A549 (cell line): ENCODE measurements at regions not wholly inside any gene's neighbourhood (a gene's known extent, or its start where the extent isn't known, plus 50 kb on each side); places are given as distances from the start of the nearest gene placed in this dataset.

Experiments
- ATAC-seq, 2 experiments: fragments of 200-7000 bp in 1 of 2; fragments of >200 bp in 1 of 2; cut with Nextera tagmentation in 1 of 2; cut with Tn5 transposase in 1 of 2; 3 replicates each; pipeline versions ENCODE4 v1.8.0 to v1.9.1; 2018 to 2020; ENCODE audit warnings: mild to moderate bottlenecking in 1 of 2, moderate library complexity in 1 of 2
- CTCF ChIA-PET: fragments of 300-600 bp; sonication (Branson Sonifier 250); formaldehyde crosslinking; extraction: SDS; loops from one replicate; lab custom pipeline; 2021; ENCODE audit warnings: antibody characterized with exemption, inconsistent platforms; lab: Yijun Ruan, JAX
- POLR2A ChIA-PET: fragments of 350-600 bp; formaldehyde crosslinking; extraction: SDS; loops from one replicate; lab custom pipeline; 2021; ENCODE audit warnings: antibody characterized with exemption, inconsistent platforms; lab: Yijun Ruan, JAX
- DNase-seq, 2 experiments: peaks; one replicate each; pipeline versions ENCODE4 v3.0.0 to v3.0.0-alpha.2; 2011 to 2016; ENCODE audit warnings: low read depth in 1 of 2, low spot score in 1 of 2
- FAIRE-seq: peaks from 2 replicates; lab custom pipeline; 2011; peaks lifted over from hg19 to GRCh38; lab: Jason Lieb, UNC
- H3K27ac ChIP-seq, 2 experiments: fragments of >200 bp; sonication (Bioruptor Twin); formaldehyde crosslinking; 3 replicates each; pipeline ENCODE4 v1.5.1; 2016 to 2017
- H3K4me1 ChIP-seq: fragments of >200 bp; sonication (Bioruptor Twin); formaldehyde crosslinking; 3 replicates; pipeline ENCODE4 v1.6.1; 2016
- H3K4me2 ChIP-seq: fragments of >200 bp; sonication (Bioruptor Twin); formaldehyde crosslinking; 3 replicates; pipeline ENCODE4 v1.6.1; 2016
- H3K4me3 ChIP-seq: fragments of >200 bp; sonication (Bioruptor Twin); formaldehyde crosslinking; 3 replicates; pipeline ENCODE4 v1.5.1; 2016
- H3K9me3 ChIP-seq: fragments of >200 bp; sonication (Bioruptor Twin); formaldehyde crosslinking; 3 replicates; pipeline ENCODE4 v1.6.1; 2016
- ATOH8 ChIP-seq: fragments of 250-450 bp; sonication (Bioruptor Pico); IDR thresholded peaks from 2 replicates; pipeline ENCODE4 v1.5.0; 2020; ENCODE audit warnings: low read depth, mild to moderate bottlenecking, moderate library complexity
- CTCF ChIP-seq: fragments of >200 bp; sonication (Bioruptor Twin); formaldehyde crosslinking; IDR thresholded peaks from 3 replicates; pipeline ENCODE4 v1.5.1; 2016
- E2F6 ChIP-seq: IDR thresholded peaks from 2 replicates; pipeline ENCODE4 v1.6.1; 2012; ENCODE audit warnings: low read depth, borderline replicate concordance
- EHF ChIP-seq: fragments of 250-450 bp; sonication (Bioruptor Pico); IDR thresholded peaks from 2 replicates; pipeline ENCODE4 v1.5.0; 2020; ENCODE audit warnings: mild to moderate bottlenecking
- ELK1 ChIP-seq: fragments of 150-350 bp; IDR thresholded peaks from 2 replicates; pipeline ENCODE4 v1.6.1; 2014; ENCODE audit warnings: low read depth, mild to moderate bottlenecking, low read length
- ESRRA ChIP-seq: fragments of 150-350 bp; IDR thresholded peaks from 2 replicates; pipeline ENCODE4 v1.6.1; 2014; ENCODE audit warnings: mild to moderate bottlenecking, low read length, borderline replicate concordance
- FOSB ChIP-seq: fragments of 250-450 bp; sonication (Bioruptor Pico); IDR thresholded peaks from 2 replicates; pipeline ENCODE4 v1.5.0; 2020; ENCODE audit warnings: mild to moderate bottlenecking, moderate library complexity
- GATA3 ChIP-seq: IDR thresholded peaks from 2 replicates; pipeline ENCODE4 v1.6.1; 2012; ENCODE audit warnings: borderline replicate concordance
- HES2 ChIP-seq: fragments of >200 bp; sonication (Bioruptor Twin); formaldehyde crosslinking; IDR thresholded peaks from 2 replicates; pipeline ENCODE4 v1.6.1; 2016
- HMGXB4 ChIP-seq: fragments of 250-450 bp; sonication (Bioruptor Pico); IDR thresholded peaks from 2 replicates; pipeline ENCODE4 v1.5.0; 2021; ENCODE audit warnings: mild to moderate bottlenecking, moderate library complexity, borderline replicate concordance
- HOXA7 ChIP-seq: fragments of 250-450 bp; sonication (Bioruptor Pico); IDR thresholded peaks from 2 replicates; pipeline ENCODE4 v1.5.0; 2020; ENCODE audit warnings: mild to moderate bottlenecking, moderate library complexity
- HOXB13 ChIP-seq: fragments of 250-450 bp; sonication (Bioruptor Pico); IDR thresholded peaks from 2 replicates; pipeline ENCODE4 v1.5.0; 2020; ENCODE audit warnings: low read depth, mild to moderate bottlenecking, moderate library complexity
- KDM1A ChIP-seq: fragments of 200-600 bp; sonication (generic); IDR thresholded peaks from 2 replicates; pipeline ENCODE4 v1.6.1; 2016; ENCODE audit warnings: low read depth, mild to moderate bottlenecking
- MAZ ChIP-seq: fragments of 150-350 bp; IDR thresholded peaks from 2 replicates; pipeline ENCODE4 v1.6.1; 2014; ENCODE audit warnings: antibody characterized with exemption, low read depth, low read length, borderline replicate concordance
- MYC ChIP-seq: IDR thresholded peaks from 2 replicates; pipeline ENCODE4 v1.6.1; 2012; ENCODE audit warnings: mild to moderate bottlenecking, inconsistent platforms, low read length, improper control_type of control experiment, borderline replicate concordance
- NPAS2 ChIP-seq: fragments of 250-450 bp; sonication (Bioruptor Pico); IDR thresholded peaks from 2 replicates; pipeline ENCODE4 v1.8.0; 2022; ENCODE audit warnings: mild to moderate bottlenecking, moderate library complexity, borderline replicate concordance
- RARB ChIP-seq: fragments of 250-450 bp; sonication (Bioruptor Pico); IDR thresholded peaks from 2 replicates; pipeline ENCODE4 v1.8.0; 2021; ENCODE audit warnings: mild to moderate bottlenecking, moderate library complexity
- ZC3H11A ChIP-seq: fragments of 450-650 bp; IDR thresholded peaks from 2 replicates; pipeline ENCODE4 v1.6.1; 2014; ENCODE audit warnings: antibody characterized with exemption, mild to moderate bottlenecking
- WGBS: methylation state at CpG from one replicate; pipeline ENCODE4 v1.1.6; 2017; ENCODE audit errors: missing lambda C conversion rate; 5-methylcytosine and 5-hydroxymethylcytosine counted together

GRCh38 chr18:38010971-38011857 lies 445.6 kb upstream of the CELF4 start:
- Histone ChIP-seq H3K4me2 (no peak overlapping the region), H3K4me3 (no peak overlapping the region), H3K9me3 (no peaks in the 10 kb centered on the region), H3K4me1 (no peaks in the 10 kb centered on the region), H3K27ac (no peak overlapping the region)
- CTCF ChIA-PET, result no interaction called here
- ATAC-seq, result no peak
- TF ChIP-seq FOSB (CRISPR knock-in tag) (no peak), GATA3 (no peak), HMGXB4 (no peak), ATOH8 (CRISPR knock-in tag) (no peak), HES2 (no peak), ELK1 (no peak), MAZ (no peak)
- no peak for DNase-seq
- POLR2A ChIA-PET, result no interaction called here
- WGBS, result 2% methylated on average over 4 of the region's 4 CpGs
- FAIRE-seq, result no peak

- Histone ChIP-seq H3K4me2 (no peak overlapping the region), H3K27ac (no peak overlapping the region), H3K4me1 (no peaks in the 10 kb centered on the region), H3K4me3 (no peak overlapping the region), H3K9me3 (no peaks in the 10 kb centered on the region)
- WGBS, result 0% methylated on average over 2 of the region's 2 CpGs
- CTCF ChIA-PET, result no interaction called here
- no peak for FAIRE-seq
- no peak for ATAC-seq
- TF ChIP-seq ZC3H11A, result no peak
- TF ChIP-seq CTCF, result no peak
- no peak for TF ChIP-seq KDM1A
- TF ChIP-seq E2F6, result no peak
- TF ChIP-seq HOXA7 (CRISPR knock-in tag), result no peak
- TF ChIP-seq NPAS2, result no peak
- no peak for TF ChIP-seq HOXB13
- TF ChIP-seq EHF (CRISPR knock-in tag), result no peak
- TF ChIP-seq RARB (CRISPR knock-in tag), result no peak
- TF ChIP-seq ESRRA, result no peak
- no peak for TF ChIP-seq HES2
- TF ChIP-seq MYC, result no peak
- POLR2A ChIA-PET, result no interaction called here
- DNase-seq, result no peak
Measured at GRCh38 chr18:38010037-38010436, 444.4 kb upstream of the CELF4 start.
